Caco-2 (cell line): ENCODE measurements at regions not wholly inside any gene's neighbourhood (a gene's known extent, or its start where the extent isn't known, plus 50 kb on each side); places are given as distances from the start of the nearest gene placed in this dataset.

Experiments used
- BruUV-seq: library from RNA; stranded (reverse); fragments of 400-500 nt; replicated peaks from 2 replicates; lab custom pipeline; 2021; lab: Mats Ljungman, UMichigan
- CTCF ChIA-PET: fragments of 300-600 bp; sonication (Branson Sonifier 250); formaldehyde crosslinking; loops from one replicate; lab custom pipeline; 2022; ENCODE audit warnings: antibody characterized with exemption; lab: Charles Lee
- POLR2A ChIA-PET: fragments of 300-600 bp; sonication (Branson Sonifier 250); formaldehyde crosslinking; loops from one replicate; lab custom pipeline; 2022; ENCODE audit warnings: antibody characterized with exemption; lab: Charles Lee
- DNase-seq, 2 experiments: peaks; one replicate each; pipeline versions ENCODE4 v3.0.0 to v3.0.0-alpha.2; 2020 to 2022
- H3K27me3 ChIP-seq: replicated peaks from 2 replicates; pipeline ENCODE4 v1.6.0; 2011; ENCODE audit warnings: low read length; ENCODE audit not compliant: control insufficient read depth, insufficient read depth
- H3K36me3 ChIP-seq: 2 replicates; pipeline ENCODE4 v1.5.1; 2011; ENCODE audit warnings: low read length; ENCODE audit not compliant: control insufficient read depth, insufficient read depth
- H3K4me1 ChIP-seq: fragments of 250-450 bp; sonication (Bioruptor Pico); 2 replicates; pipeline ENCODE4 v1.5.1; 2020; ENCODE audit warnings: mild to moderate bottlenecking
- H3K4me3 ChIP-seq: 2 replicates; pipeline ENCODE4 v1.5.1; 2011; ENCODE audit warnings: low read depth, mild to moderate bottlenecking, control low read depth, low read length
- H3K9me3 ChIP-seq: fragments of 250-450 bp; sonication (Bioruptor Pico); 2 replicates; pipeline ENCODE4 v1.5.1; 2020; ENCODE audit warnings: mild to moderate bottlenecking, moderate library complexity
- H3K27ac Mint-ChIP-seq: one replicate; pipeline ENCODE4 v1.8.0; 2022; ENCODE audit warnings: mixed read lengths; ENCODE audit not compliant: unreplicated experiment
- H3K27me3 Mint-ChIP-seq: one replicate; pipeline ENCODE4 v1.8.0; 2022; ENCODE audit warnings: mixed read lengths; ENCODE audit not compliant: insufficient read depth, unreplicated experiment
- H3K36me3 Mint-ChIP-seq: one replicate; pipeline ENCODE4 v1.8.0; 2022; ENCODE audit warnings: mild to moderate bottlenecking, mixed read lengths; ENCODE audit not compliant: insufficient read depth, unreplicated experiment
- H3K4me1 Mint-ChIP-seq: one replicate; pipeline ENCODE4 v1.8.0; 2022; ENCODE audit warnings: low read depth, mixed read lengths; ENCODE audit not compliant: unreplicated experiment
- H3K4me3 Mint-ChIP-seq: one replicate; pipeline ENCODE4 v1.8.0; 2022; ENCODE audit warnings: mild to moderate bottlenecking, moderate library complexity, mixed read lengths; ENCODE audit not compliant: unreplicated experiment
- H3K9me3 Mint-ChIP-seq: one replicate; pipeline ENCODE4 v1.8.0; 2022; ENCODE audit warnings: mixed read lengths; ENCODE audit not compliant: unreplicated experiment
- intact Hi-C: fragments of 100-400 bp; cut with micrococcal nuclease; formaldehyde crosslinking; loops from one replicate; pipeline ENCODE4 v1.10.0; 2022; ENCODE audit not compliant: unreplicated experiment
- TF ChIP-seq, protein P1 (sequence below), 2 experiments: fragments of 200-600 bp in 1 of 2; IDR thresholded peaks; 1 replicate in 1 of 2; 2 replicates in 1 of 2; pipeline versions ENCODE4 v1.5.1 to v1.8.0; 2011 to 2022; ENCODE audit warnings: antibody characterized with exemption in 1 of 2, control low read depth in 1 of 2, inconsistent platforms in 1 of 2, low read depth in 1 of 2, low read length in 1 of 2, mild to moderate bottlenecking in 1 of 2, moderate library complexity in 1 of 2; ENCODE audit not compliant: insufficient read depth in 1 of 2, severe bottlenecking in 1 of 2, unreplicated experiment in 1 of 2

DNA sequence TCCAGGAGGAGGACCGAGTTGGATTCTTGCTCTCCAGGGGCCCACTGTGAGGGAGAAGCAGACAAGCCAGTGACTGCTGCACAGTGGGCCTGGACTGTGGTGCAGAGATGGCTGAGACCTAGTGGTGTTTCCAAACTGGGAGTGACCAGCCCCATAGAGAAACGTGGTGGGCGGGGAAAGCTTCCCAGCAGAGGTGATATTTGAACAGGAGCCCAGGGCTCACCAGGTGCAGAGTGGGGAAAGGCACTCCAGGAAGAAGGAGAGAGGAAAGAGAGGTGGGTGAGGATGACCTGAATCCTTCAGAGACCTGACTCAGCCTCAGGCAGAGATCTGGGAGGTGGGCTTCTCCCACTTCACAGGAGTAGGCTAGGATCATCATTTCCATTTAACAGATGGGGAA is 52.1 kb upstream of the RASD2 start:
- H3K9me3 Mint-ChIP-seq, result no peaks in the 10 kb centered on the region
- ChIA-PET CTCF (no interaction called here), POLR2A (no interaction called here)
- Histone ChIP-seq H3K4me3 (no peak overlapping the region), H3K4me1 (no peaks in the 10 kb centered on the region), H3K36me3 (no peaks in the 10 kb centered on the region), H3K9me3 (no peaks in the 10 kb centered on the region), H3K27me3 (no peaks in the 10 kb centered on the region; the same call in none of the 2 replicates)
- no TSS peak for BruUV-seq
- DNase-seq, result no peak
- H3K27me3 Mint-ChIP-seq, result peaks cover 9% of the 10 kb centered on the region
- H3K4me3 Mint-ChIP-seq, result no peak overlapping the region
- intact Hi-C loops, result no loop called here
- no peaks in the 10 kb centered on the region for H3K4me1 Mint-ChIP-seq
- no peak overlapping the region for H3K27ac Mint-ChIP-seq
- H3K36me3 Mint-ChIP-seq, result no peaks in the 10 kb centered on the region
- TF ChIP-seq, protein P1, sequence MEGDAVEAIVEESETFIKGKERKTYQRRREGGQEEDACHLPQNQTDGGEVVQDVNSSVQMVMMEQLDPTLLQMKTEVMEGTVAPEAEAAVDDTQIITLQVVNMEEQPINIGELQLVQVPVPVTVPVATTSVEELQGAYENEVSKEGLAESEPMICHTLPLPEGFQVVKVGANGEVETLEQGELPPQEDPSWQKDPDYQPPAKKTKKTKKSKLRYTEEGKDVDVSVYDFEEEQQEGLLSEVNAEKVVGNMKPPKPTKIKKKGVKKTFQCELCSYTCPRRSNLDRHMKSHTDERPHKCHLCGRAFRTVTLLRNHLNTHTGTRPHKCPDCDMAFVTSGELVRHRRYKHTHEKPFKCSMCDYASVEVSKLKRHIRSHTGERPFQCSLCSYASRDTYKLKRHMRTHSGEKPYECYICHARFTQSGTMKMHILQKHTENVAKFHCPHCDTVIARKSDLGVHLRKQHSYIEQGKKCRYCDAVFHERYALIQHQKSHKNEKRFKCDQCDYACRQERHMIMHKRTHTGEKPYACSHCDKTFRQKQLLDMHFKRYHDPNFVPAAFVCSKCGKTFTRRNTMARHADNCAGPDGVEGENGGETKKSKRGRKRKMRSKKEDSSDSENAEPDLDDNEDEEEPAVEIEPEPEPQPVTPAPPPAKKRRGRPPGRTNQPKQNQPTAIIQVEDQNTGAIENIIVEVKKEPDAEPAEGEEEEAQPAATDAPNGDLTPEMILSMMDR (IDR thresholded peaks at IDR 0.05; ENCODE audit: insufficient read depth in 1 of 2, low read depth in 1 of 2, low read length in 1 of 2, severe bottlenecking in 1 of 2, unreplicated experiment in 1 of 2), result no peak

DNA sequence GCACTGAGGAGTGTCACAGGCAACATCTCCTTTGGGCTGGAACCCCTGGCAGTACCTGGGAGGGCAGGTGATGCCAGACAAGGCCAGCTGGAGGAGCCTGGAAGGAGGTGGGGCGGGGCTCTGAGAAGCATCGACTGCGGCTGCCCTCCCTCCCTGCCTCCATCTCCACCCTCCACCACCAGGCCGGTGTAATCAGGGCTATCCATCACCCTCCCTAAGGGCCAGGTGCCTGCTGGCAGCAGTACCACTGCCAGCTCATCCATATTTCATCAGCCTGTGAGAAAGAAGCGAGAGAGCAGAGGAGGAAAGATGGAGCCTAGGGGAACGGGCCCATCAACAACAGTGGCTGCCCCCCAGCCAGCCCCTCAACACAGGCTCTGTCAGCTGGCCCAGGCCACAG is 51.4 kb upstream of the RASD2 start:
- Histone ChIP-seq H3K9me3 (no peaks in the 10 kb centered on the region), H3K4me1 (no peaks in the 10 kb centered on the region), H3K27me3 (no peaks in the 10 kb centered on the region; the same call in none of the 2 replicates), H3K4me3 (no peak overlapping the region), H3K36me3 (no peaks in the 10 kb centered on the region)
- BruUV-seq, result no TSS peak
- Mint-ChIP-seq H3K4me3 (no peak overlapping the region), H3K27me3 (peaks cover 11% of the 10 kb centered on the region), H3K36me3 (no peaks in the 10 kb centered on the region), H3K9me3 (no peaks in the 10 kb centered on the region), H3K27ac (no peak overlapping the region), H3K4me1 (no peaks in the 10 kb centered on the region)
- DNase-seq, result no peak
- POLR2A ChIA-PET, result no interaction called here
- CTCF ChIA-PET, result no interaction called here
- TF ChIP-seq, protein P1 (IDR thresholded peaks at IDR 0.05; ENCODE audit: insufficient read depth in 1 of 2, low read depth in 1 of 2, low read length in 1 of 2, severe bottlenecking in 1 of 2, unreplicated experiment in 1 of 2), result no peak
- intact Hi-C loops, result no loop called here
